ENCODE measurements at regions not wholly inside any gene's neighbourhood (a gene's known extent, or its start where the extent isn't known, plus 50 kb on each side); places are given as distances from the start of the nearest gene placed in this dataset.

GRCh38 chr13:81639984-81640582 lies 1299.2 kb upstream of the SPRY2 start:
- DNase-seq (ENCODE audit: low read depth in 1 of 2, low spot score in 1 of 2), result peak in 1 of 2 experiments; percentile 66
- in situ Hi-C loops (cut with HindIII; ENCODE audit: low pct_unique_long_range_greater_than_20kb, low sequenced_read_pairs), result no loop called here

GRCh38 chr13:81637457-81637856 lies 1296.5 kb upstream of the SPRY2 start:
- DNase-seq (ENCODE audit: low read depth in 1 of 2, low spot score in 1 of 2), result no peak
- no peak for TF ChIP-seq JUND (IDR thresholded peaks at IDR 0.05; ENCODE audit: low read depth)
- in situ Hi-C loops (cut with HindIII; ENCODE audit: low pct_unique_long_range_greater_than_20kb, low sequenced_read_pairs), result no loop called here

More at GRCh38 chr13:81639984-81640582, 1299.2 kb upstream of the SPRY2 start:
- TF ChIP-seq JUND (IDR thresholded peaks at IDR 0.05; ENCODE audit: low read depth), result no peak

- no peak for DNase-seq (ENCODE audit: low read depth in 1 of 2, low spot score in 1 of 2)
- in situ Hi-C loops (cut with HindIII; ENCODE audit: low pct_unique_long_range_greater_than_20kb, low sequenced_read_pairs), result no loop called here
- TF ChIP-seq JUND (IDR thresholded peaks at IDR 0.05; ENCODE audit: low read depth), result no peak
These were observed 1295.2 kb upstream of the SPRY2 start for GRCh38 chr13:81636120-81636519.

- no peak for DNase-seq (ENCODE audit: low read depth in 1 of 2, low spot score in 1 of 2)
- in situ Hi-C loops (cut with HindIII; ENCODE audit: low pct_unique_long_range_greater_than_20kb, low sequenced_read_pairs), result no loop called here
- no peak for TF ChIP-seq JUND (IDR thresholded peaks at IDR 0.05; ENCODE audit: low read depth)
These were observed 1274.1 kb upstream of the SPRY2 start for GRCh38 chr13:81615031-81615430.

- no peak for TF ChIP-seq JUND (IDR thresholded peaks at IDR 0.05; ENCODE audit: low read depth)
- in situ Hi-C loops (cut with HindIII; ENCODE audit: low pct_unique_long_range_greater_than_20kb, low sequenced_read_pairs), result no loop called here
- DNase-seq (ENCODE audit: low read depth in 1 of 2, low spot score in 1 of 2), result peak in 1 of 2 experiments; percentile 5
These were observed 1269.7 kb upstream of the SPRY2 start for GRCh38 chr13:81610644-81611043.

- no peak for DNase-seq (ENCODE audit: low read depth in 1 of 2, low spot score in 1 of 2)
- no peak for TF ChIP-seq JUND (IDR thresholded peaks at IDR 0.05; ENCODE audit: low read depth)
- in situ Hi-C loops (cut with HindIII; ENCODE audit: low pct_unique_long_range_greater_than_20kb, low sequenced_read_pairs), result no loop called here
These were observed 1268.4 kb upstream of the SPRY2 start for GRCh38 chr13:81609335-81609734.

GRCh38 chr13:81606074-81606473 lies 1265.1 kb upstream of the SPRY2 start:
- in situ Hi-C loops (cut with HindIII; ENCODE audit: low pct_unique_long_range_greater_than_20kb, low sequenced_read_pairs), result no loop called here
- no peak for TF ChIP-seq JUND (IDR thresholded peaks at IDR 0.05; ENCODE audit: low read depth)
- DNase-seq (ENCODE audit: low read depth in 1 of 2, low spot score in 1 of 2), result no peak

GRCh38 chr13:81602241-81602640 lies 1261.3 kb upstream of the SPRY2 start:
- DNase-seq (ENCODE audit: low read depth in 1 of 2, low spot score in 1 of 2), result no peak
- in situ Hi-C loops (cut with HindIII; ENCODE audit: low pct_unique_long_range_greater_than_20kb, low sequenced_read_pairs), result no loop called here
- no peak for TF ChIP-seq JUND (IDR thresholded peaks at IDR 0.05; ENCODE audit: low read depth)

- no peak for TF ChIP-seq JUND (IDR thresholded peaks at IDR 0.05; ENCODE audit: low read depth)
- DNase-seq (ENCODE audit: low read depth in 1 of 2, low spot score in 1 of 2), result no peak
- in situ Hi-C loops (cut with HindIII; ENCODE audit: low pct_unique_long_range_greater_than_20kb, low sequenced_read_pairs), result no loop called here
These were observed 1256.2 kb upstream of the SPRY2 start for GRCh38 chr13:81597101-81597500.

GRCh38 chr13:81596224-81596753 lies 1255.4 kb upstream of the SPRY2 start:
- no peak for TF ChIP-seq JUND (IDR thresholded peaks at IDR 0.05; ENCODE audit: low read depth)
- no peak for DNase-seq (ENCODE audit: low read depth in 1 of 2, low spot score in 1 of 2)
- in situ Hi-C loops (cut with HindIII; ENCODE audit: low pct_unique_long_range_greater_than_20kb, low sequenced_read_pairs), result no loop called here

- in situ Hi-C loops (cut with HindIII; ENCODE audit: low pct_unique_long_range_greater_than_20kb, low sequenced_read_pairs), result no loop called here
- TF ChIP-seq JUND (IDR thresholded peaks at IDR 0.05; ENCODE audit: low read depth), result no peak
- DNase-seq (ENCODE audit: low read depth in 1 of 2, low spot score in 1 of 2), result no peak
These were observed 1250.7 kb upstream of the SPRY2 start for GRCh38 chr13:81591528-81592220.

- in situ Hi-C loops (cut with HindIII; ENCODE audit: low pct_unique_long_range_greater_than_20kb, low sequenced_read_pairs), result no loop called here
- no peak for DNase-seq (ENCODE audit: low read depth in 1 of 2, low spot score in 1 of 2)
- no peak for TF ChIP-seq JUND (IDR thresholded peaks at IDR 0.05; ENCODE audit: low read depth)
These were observed 1241.5 kb upstream of the SPRY2 start for GRCh38 chr13:81582381-81582780.

GRCh38 chr13:81577601-81578195 lies 1236.8 kb upstream of the SPRY2 start:
- no peak for TF ChIP-seq JUND (IDR thresholded peaks at IDR 0.05; ENCODE audit: low read depth)
- no peak for DNase-seq (ENCODE audit: low read depth in 1 of 2, low spot score in 1 of 2)
- in situ Hi-C loops (cut with HindIII; ENCODE audit: low pct_unique_long_range_greater_than_20kb, low sequenced_read_pairs), result no loop called here

Measured in T47D (cell line).